Activated B cell treated with CpG ODN at 0.5 μM for 24 hours (primary cell): ENCODE measurements at regions not wholly inside any gene's neighbourhood (a gene's known extent, or its start where the extent isn't known, plus 50 kb on each side); places are given as distances from the start of the nearest gene placed in this dataset.

Experiments
- ATAC-seq: fragments of 200-7000 bp; cut with Tn5 transposase; one replicate; pipeline ENCODE4 v1.10.0; 2021; ENCODE audit warnings: low read depth, mild to moderate bottlenecking, moderate library complexity
- CTCF ChIA-PET: fragments of 350-600 bp; sonication (Branson Sonifier 250); formaldehyde crosslinking; loops from one replicate; lab custom pipeline; 2021; ENCODE audit warnings: antibody characterized with exemption; lab: Charles Lee
- POLR2A ChIA-PET: fragments of 350-600 bp; sonication (Branson Sonifier 250); formaldehyde crosslinking; loops from one replicate; lab custom pipeline; 2021; ENCODE audit warnings: antibody characterized with exemption; lab: Charles Lee
- DNase-seq: peaks from one replicate; pipeline ENCODE4 v3.0.0; 2022
- H3K27ac Mint-ChIP-seq: one replicate; pipeline ENCODE4 v1.8.0; 2020; ENCODE audit warnings: mixed read lengths
- H3K27me3 Mint-ChIP-seq: one replicate; pipeline ENCODE4 v1.8.0; 2021; ENCODE audit warnings: mixed read lengths
- H3K36me3 Mint-ChIP-seq: one replicate; pipeline ENCODE4 v1.8.0; 2021; ENCODE audit warnings: low read depth, mixed read lengths
- H3K4me1 Mint-ChIP-seq: one replicate; pipeline ENCODE4 v1.8.0; 2021; ENCODE audit warnings: mixed read lengths
- H3K4me3 Mint-ChIP-seq: one replicate; pipeline ENCODE4 v1.8.0; 2020; ENCODE audit warnings: mild to moderate bottlenecking, mixed read lengths
- H3K9me3 Mint-ChIP-seq: one replicate; pipeline ENCODE4 v1.8.0; 2020; ENCODE audit warnings: mixed read lengths
- intact Hi-C: fragments of 100-400 bp; cut with micrococcal nuclease; formaldehyde crosslinking; loops from one replicate; pipeline ENCODE4 v1.15.1; 2024
- TF ChIP-seq, protein P1 (sequence below): fragments of 200-600 bp; IDR thresholded peaks from one replicate; pipeline ENCODE4 v1.8.0; 2022; ENCODE audit warnings: antibody characterized with exemption, mild to moderate bottlenecking

DNA sequence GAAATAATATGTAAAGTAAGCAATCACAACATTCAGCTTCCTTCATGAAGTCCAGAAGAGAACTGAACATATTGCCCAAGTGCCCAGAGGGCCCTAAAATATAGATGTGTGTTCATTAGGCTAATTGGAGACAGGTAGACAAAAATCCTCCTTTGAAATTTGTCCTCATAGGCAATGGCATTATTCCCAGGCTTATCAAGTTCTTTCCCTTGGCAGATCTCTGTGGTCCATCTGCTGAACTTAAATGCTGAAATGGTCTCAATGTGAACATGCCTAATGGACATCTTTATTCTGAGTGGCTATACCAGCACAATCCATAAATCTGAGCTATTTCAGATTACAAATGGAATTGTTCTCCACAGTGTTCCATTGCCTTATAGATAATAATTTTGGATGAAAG, 79.0 kb upstream of the BMP5 start:
- TF ChIP-seq, protein P1, sequence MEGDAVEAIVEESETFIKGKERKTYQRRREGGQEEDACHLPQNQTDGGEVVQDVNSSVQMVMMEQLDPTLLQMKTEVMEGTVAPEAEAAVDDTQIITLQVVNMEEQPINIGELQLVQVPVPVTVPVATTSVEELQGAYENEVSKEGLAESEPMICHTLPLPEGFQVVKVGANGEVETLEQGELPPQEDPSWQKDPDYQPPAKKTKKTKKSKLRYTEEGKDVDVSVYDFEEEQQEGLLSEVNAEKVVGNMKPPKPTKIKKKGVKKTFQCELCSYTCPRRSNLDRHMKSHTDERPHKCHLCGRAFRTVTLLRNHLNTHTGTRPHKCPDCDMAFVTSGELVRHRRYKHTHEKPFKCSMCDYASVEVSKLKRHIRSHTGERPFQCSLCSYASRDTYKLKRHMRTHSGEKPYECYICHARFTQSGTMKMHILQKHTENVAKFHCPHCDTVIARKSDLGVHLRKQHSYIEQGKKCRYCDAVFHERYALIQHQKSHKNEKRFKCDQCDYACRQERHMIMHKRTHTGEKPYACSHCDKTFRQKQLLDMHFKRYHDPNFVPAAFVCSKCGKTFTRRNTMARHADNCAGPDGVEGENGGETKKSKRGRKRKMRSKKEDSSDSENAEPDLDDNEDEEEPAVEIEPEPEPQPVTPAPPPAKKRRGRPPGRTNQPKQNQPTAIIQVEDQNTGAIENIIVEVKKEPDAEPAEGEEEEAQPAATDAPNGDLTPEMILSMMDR, result no peak
- Mint-ChIP-seq H3K9me3 (peaks cover 7% of the 10 kb centered on the region), H3K4me3 (no peak overlapping the region), H3K27me3 (no peaks in the 10 kb centered on the region), H3K4me1 (no peaks in the 10 kb centered on the region), H3K27ac (no peak overlapping the region), H3K36me3 (no peaks in the 10 kb centered on the region)
- ChIA-PET POLR2A (no interaction called here), CTCF (no interaction called here)
- ATAC-seq (no peak), DNase-seq (no peak)
- intact Hi-C loops, result no loop called here

DNA sequence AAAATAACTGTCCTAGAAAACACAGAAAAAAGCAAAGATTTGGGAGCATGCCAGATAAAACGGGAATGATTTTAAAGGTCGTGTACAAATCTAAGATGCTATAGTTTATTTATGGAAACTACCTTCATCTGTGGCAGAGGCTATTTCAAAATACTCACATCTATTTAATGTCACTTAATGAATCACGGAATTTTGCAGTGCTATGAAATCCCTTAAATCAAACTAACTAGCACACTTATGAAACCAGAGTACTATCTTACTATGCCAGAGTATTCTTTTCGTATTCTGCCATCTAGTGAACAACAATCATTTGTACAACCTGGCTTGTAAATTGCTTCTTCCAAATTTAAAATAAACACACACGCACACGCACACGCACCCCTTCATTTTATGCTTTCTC, 77.9 kb upstream of the BMP5 start:
- TF ChIP-seq, protein P1, result no peak
- DNase-seq (no peak), ATAC-seq (no peak)
- no peaks in the 10 kb centered on the region for H3K4me1 Mint-ChIP-seq
- no peak overlapping the region for H3K4me3 Mint-ChIP-seq
- no peaks in the 10 kb centered on the region for H3K27me3 Mint-ChIP-seq
- CTCF ChIA-PET, result no interaction called here
- peaks cover 7% of the 10 kb centered on the region for H3K9me3 Mint-ChIP-seq
- POLR2A ChIA-PET, result no interaction called here
- intact Hi-C loops, result no loop called here
- no peak overlapping the region for H3K27ac Mint-ChIP-seq
- no peaks in the 10 kb centered on the region for H3K36me3 Mint-ChIP-seq

DNA sequence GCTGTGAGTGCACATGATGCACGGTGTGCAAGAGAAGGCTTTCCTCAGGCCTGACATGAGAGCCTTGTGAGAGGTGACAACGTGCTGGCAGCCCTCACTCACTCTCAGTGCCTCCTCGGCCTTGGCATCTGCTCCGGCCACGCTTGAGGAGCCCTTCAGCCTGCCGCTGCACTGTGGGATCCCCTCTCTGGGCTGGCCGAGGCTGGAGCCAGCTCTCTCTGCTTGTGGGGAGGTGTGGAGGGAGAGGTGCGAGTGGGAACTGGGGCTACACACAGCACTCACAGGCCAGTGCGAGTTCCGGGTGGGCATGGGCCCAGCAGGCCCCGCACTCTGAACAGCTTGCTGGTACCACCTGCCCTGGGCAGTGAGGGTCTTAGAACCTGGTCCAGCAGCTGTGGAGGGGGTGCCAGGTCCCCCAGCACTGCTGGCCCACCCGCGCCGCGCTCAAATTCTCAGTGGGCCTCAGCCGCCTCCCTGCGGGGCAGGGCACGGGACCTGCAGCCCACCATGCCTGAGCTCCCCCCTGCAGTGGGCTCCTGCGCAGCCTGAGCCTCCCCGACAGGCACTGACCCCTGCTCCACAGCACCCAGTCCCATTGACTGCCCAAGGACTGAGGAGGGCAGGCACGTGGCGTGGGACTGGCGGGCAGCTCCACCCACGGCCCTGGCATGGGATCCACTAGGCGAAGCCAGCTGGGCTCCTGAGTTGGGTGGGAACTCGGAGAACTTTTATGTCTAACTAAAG, 74.9 kb upstream of the BMP5 start:
- Mint-ChIP-seq H3K27me3 (no peaks in the 10 kb centered on the region), H3K27ac (no peak overlapping the region), H3K36me3 (no peaks in the 10 kb centered on the region), H3K4me3 (no peak overlapping the region), H3K9me3 (peaks cover 7% of the 10 kb centered on the region), H3K4me1 (no peaks in the 10 kb centered on the region)
- TF ChIP-seq, protein P1, result no peak
- no peak for ATAC-seq
- POLR2A ChIA-PET, result no interaction called here
- DNase-seq, result no peak
- intact Hi-C loops, result no loop called here
- CTCF ChIA-PET, result no interaction called here

DNA sequence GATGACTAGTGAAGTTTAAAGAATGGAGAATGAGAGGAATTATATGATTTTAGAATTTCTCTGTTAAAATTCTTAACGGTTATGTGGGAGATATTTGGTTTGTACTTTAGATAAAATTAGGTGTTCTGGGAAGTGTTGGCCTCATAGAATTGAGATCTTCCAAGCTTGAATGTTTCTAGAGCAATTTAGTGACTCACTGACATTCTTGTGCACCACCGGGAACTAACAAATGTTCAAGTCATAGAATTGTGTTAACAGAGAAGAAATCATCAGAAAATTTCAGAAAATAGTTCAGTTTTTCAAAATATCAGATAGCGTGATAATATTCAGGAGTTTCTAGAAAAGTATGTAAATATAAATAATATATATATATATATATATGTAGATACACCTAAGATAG, 67.9 kb upstream of the BMP5 start:
- TF ChIP-seq, protein P1, result no peak
- intact Hi-C loops, result no loop called here
- no peaks in the 10 kb centered on the region for H3K36me3 Mint-ChIP-seq
- no peak overlapping the region for H3K27ac Mint-ChIP-seq
- no peak overlapping the region for H3K4me3 Mint-ChIP-seq
- ChIA-PET POLR2A (no interaction called here), CTCF (no interaction called here)
- ATAC-seq (no peak), DNase-seq (no peak)
- no peaks in the 10 kb centered on the region for H3K9me3 Mint-ChIP-seq
- no peaks in the 10 kb centered on the region for H3K27me3 Mint-ChIP-seq
- no peaks in the 10 kb centered on the region for H3K4me1 Mint-ChIP-seq

DNA sequence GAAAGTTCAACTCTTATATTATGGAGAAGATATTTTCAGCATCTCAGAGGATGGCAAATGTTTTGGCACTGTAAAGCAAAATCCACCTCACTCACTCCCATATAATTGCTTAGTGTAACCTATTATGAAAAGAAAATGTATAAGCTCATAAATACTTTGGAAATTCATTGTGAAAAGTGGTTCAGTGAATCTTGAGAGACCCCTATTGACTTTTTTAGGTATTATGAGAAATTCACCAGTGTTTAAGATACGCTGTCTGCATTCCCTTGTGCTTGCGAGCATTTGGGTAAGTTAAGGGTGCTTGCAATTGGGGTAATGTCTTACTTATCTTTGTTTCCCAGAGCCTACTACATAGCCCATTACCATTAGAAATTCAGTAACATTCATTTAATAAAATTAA, 66.3 kb upstream of the BMP5 start:
- Mint-ChIP-seq H3K27ac (no peak overlapping the region), H3K4me3 (no peak overlapping the region), H3K36me3 (no peaks in the 10 kb centered on the region), H3K4me1 (no peaks in the 10 kb centered on the region), H3K9me3 (no peaks in the 10 kb centered on the region), H3K27me3 (no peaks in the 10 kb centered on the region)
- intact Hi-C loops, result no loop called here
- POLR2A ChIA-PET, result no interaction called here
- DNase-seq (no peak), ATAC-seq (no peak)
- CTCF ChIA-PET, result no interaction called here
- TF ChIP-seq, protein P1, result no peak
